ENCODE measurements at regions not wholly inside any gene's neighbourhood (a gene's known extent, or its start where the extent isn't known, plus 50 kb on each side); places are given as distances from the start of the nearest gene placed in this dataset.
A peak's percentile ranks its signal among the peaks of the same experiment; 100 is the strongest.
"Not testable (repeated sequence)": the region's sequence is repeated elsewhere in the genome, so short reads cannot be mapped to it uniquely, and the experiment has no call there.

- no peak for DNase-seq
Observed at GRCh38 chr1:70674941-70675685, 264.0 kb downstream of the CTH start.

DNA sequence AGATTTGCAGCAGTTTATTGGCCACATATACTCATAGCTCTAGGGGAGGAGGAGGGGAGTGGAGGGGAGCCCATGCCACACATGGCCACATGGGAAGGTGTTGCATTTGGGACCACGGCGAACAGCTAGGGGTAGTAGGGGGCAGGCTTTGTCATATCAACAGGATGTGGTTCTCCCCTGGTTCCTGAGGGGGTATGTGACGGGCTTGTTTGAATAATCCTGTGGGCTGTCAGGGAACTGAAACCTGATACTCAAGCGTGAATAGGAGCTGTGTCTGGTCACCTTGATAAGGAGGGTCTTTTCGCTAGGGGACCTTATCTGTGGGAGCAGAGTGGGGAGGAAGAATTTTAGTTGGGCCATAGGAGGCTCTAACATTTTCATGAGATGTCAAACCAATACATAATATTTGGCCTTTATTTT lies 264.7 kb downstream of the CTH start:
- no peak for DNase-seq

GRCh38 chr1:70685300-70686286 lies 274.5 kb downstream of the CTH start:
- peak in 1 of 2 donors; percentile 49 for DNase-seq

DNA sequence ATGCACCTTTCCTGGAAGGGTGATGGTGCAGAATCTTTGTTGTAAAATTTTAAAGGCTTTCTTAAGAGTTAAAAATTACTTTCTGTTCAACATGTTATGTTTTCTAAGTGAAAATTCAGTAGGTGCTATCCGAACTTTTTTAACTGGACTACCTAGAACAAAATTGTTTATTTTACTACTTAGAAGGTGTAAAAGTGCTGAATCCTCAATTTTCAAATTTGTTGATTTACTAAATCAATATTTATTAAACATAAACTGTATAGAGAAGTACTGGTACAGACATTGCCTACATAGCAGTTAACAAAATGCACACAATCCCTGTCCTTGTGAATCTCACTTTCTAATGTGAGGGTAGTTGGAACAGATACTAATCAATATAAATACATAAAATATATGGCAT lies 277.5 kb downstream of the CTH start:
- no peak for DNase-seq

GRCh38 chr1:70706381-70707037 lies 295.4 kb downstream of the CTH start:
- DNase-seq: no peak

DNA sequence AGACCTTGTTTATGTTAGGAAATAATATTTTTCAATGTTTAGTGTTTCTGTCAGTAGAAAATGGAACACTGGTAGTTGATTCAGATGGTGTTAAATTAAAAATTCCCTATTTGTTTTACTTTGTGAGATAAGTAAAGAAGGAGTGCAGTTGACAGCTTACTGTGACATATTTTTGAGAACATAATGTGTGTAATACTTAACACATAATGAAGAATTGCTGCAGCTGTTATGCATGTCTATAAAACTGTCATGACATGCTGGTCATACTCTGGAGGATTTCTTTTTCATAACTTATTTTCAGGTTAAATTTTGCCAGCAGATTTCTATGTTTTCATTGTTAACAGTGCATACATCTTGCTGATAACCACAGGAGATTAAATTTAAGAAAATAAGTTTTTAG lies 296.1 kb downstream of the CTH start:
- no peak for DNase-seq

GRCh38 chr1:70714149-70714548 lies 303.1 kb downstream of the CTH start:
- DNase-seq: no peak

DNA sequence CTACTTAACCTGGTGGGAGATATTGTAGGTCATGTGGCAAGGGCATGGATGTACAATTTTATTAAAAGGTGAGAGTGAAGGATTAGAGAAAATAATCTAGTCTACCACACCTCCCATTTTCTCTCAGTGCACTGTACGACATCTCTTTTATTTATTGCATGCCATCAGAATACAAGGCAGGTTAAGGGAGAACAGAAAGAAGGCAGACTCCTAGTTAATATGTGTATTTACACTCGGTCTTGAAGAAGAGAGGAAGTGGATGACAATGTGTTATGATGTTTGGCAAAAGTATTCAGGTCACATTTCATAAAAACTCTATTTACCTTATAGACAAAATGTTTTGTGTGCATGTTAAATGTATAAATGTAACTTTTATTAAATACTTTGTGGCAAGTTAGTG lies 306.1 kb downstream of the CTH start:
- DNase-seq: no peak

DNA sequence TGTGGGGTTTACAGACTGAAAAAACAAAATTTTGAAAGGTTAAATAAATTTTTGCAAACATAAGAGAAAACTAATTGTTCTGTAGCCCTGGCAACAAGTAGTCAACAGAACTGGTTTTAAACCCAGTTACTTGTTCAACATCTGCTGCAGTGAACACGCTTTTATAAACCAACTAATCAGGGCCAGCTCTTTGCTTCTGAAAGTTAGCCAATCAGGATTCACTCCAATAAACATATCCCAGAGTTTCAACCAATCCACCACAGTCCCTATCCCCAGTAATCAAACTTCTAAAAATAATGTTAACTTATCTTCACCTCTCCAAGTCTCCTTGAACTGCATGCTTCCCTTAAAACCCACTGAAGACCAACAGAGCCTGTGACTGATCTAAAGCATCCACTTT lies 306.6 kb downstream of the CTH start:
- no peak for DNase-seq

DNA sequence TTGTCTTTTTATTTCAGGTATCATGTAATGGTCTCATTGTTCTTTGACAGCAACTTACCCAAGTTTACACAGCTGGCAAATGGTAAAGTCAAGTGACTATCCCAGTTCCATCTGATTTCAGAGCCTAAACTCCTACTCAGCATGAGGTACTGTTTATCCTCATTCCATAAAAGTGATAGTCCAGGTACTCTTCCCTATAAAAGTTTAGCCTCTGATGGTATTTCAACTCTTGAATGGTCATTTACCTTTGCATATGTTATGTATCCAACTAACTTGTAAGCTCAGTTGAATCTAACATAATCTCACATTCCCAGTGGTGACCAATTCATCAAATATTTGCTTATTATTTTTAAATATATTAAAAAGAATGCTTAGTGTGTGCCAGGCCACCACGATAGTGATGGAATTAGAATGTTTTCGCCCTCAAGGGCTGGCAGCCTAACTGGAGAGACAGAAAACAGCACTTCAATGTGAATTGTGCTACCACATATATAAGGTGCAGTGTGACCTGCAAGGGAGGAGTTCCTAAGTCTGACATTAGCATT lies 307.1 kb downstream of the CTH start:
- DNase-seq: no peak

GRCh38 chr1:70719154-70719553 lies 308.1 kb downstream of the CTH start:
- DNase-seq: no peak

- no peak for DNase-seq
Observed at GRCh38 chr1:70720109-70720508, 309.0 kb downstream of the CTH start.

DNA sequence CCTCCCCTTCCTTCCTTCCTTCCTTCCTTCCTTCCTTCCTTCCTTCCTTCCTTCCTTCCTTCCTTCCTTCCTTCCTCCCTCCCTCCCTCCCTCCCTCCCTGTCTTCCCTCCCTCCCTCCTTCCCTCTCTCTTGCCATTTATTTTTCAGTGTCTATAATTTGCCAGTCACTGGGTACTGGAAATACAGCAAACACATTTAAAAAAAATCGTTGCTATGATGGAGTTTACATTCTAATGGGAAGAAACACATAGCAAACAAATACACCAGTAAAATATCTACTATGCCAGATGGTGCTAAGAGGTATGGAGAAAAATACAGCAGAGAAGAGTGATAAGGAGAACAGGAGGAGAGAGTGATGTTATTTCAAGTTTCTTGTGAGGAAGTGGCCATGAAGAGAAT lies 309.5 kb downstream of the CTH start:
- DNase-seq: no peak

GRCh38 chr1:70727886-70728489 lies 316.9 kb downstream of the CTH start:
- no peak for DNase-seq

GRCh38 chr1:70736518-70736917 lies 311.1 kb downstream of the PTGER3 start:
- not testable (repeated sequence) for DNase-seq

- DNase-seq: no peak
Observed at GRCh38 chr1:70737125-70737524, 310.5 kb downstream of the PTGER3 start.

GRCh38 chr1:70738624-70739023 lies 309.0 kb downstream of the PTGER3 start:
- no peak for DNase-seq

DNA sequence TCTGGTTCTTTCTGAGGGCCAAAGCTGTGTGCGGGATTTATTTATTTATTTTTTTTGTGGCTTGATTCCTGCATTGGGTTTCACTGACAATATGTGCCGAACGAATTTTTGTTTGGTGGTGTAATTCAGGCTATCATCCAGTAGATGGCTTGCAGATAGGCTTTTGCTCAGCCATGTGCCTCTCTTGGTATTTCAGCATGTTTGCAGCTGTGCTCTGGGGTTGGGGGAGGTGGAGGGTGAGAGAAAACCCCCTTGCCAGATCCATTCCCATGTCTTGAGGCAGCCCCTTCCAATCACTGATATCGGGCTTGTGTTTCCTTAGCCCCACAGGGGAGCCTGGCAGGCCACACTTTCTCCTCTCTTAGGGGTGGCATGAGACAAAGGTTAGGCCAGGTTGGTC lies 302.4 kb downstream of the PTGER3 start:
- no peak for DNase-seq

- DNase-seq: not testable (repeated sequence)
Observed at GRCh38 chr1:70746062-70746461, 301.6 kb downstream of the PTGER3 start.

GRCh38 chr1:70747123-70747522 lies 300.5 kb downstream of the PTGER3 start:
- not testable (repeated sequence) for DNase-seq

DNA sequence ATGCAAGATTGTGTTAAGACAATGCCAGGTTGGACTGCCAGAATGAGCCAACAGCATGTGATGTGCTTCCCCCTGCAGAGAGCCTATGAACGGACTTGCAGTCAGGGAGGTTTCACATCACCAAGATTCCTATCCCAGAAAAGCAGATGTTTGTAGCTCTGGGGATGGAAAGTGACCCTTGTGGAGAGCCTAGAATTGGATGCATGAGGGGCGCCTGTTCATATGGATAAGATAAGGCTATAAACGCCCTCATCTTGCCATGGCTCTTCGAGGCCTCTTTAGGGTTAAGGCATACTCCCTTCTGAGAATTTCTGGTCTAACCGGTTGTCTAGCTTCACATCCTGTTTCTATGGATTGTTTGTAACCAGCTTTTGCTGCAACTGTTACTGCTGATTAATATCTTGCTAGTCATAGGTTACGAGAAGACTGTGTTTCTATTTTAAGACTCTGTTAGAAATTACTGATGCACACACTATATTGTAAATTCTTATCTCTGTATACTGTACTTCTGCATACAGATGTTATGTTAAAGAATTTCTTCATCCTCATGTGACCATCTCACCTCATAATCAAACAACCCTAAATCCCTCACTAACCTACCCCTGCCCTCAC lies 295.8 kb downstream of the PTGER3 start:
- DNase-seq: not testable (repeated sequence)

GRCh38 chr1:70754701-70755100 lies 292.9 kb downstream of the PTGER3 start:
- DNase-seq: no peak
